Panc1 (cell line): ENCODE measurements at regions not wholly inside any gene's neighbourhood (a gene's known extent, or its start where the extent isn't known, plus 50 kb on each side); places are given as distances from the start of the nearest gene placed in this dataset.
A peak's percentile ranks its signal among the peaks of the same experiment; 100 is the strongest.

ENCODE experiments used
- ATAC-seq: fragments of 200-7000 bp; cut with Tn5 transposase; 2 replicates; pipeline ENCODE4 v1.9.1; 2020; ENCODE audit warnings: mild to moderate bottlenecking, moderate library complexity
- BruUV-seq: library from RNA; stranded (reverse); fragments of 400-500 nt; replicated peaks from 2 replicates; lab custom pipeline; 2021; lab: Mats Ljungman, UMichigan
- CTCF ChIA-PET: fragments of 300-600 bp; sonication (Branson Sonifier 250); formaldehyde crosslinking; loops from one replicate; lab custom pipeline; 2022; ENCODE audit warnings: antibody characterized with exemption; lab: Charles Lee
- POLR2A ChIA-PET: fragments of 300-600 bp; sonication (Branson Sonifier 250); formaldehyde crosslinking; loops from one replicate; lab custom pipeline; 2022; ENCODE audit warnings: antibody characterized with exemption; lab: Charles Lee
- DNase-seq: peaks from one replicate; pipeline ENCODE4 v3.0.0-alpha.2; 2010; ENCODE audit warnings: low read depth, low spot score
- H3K27ac ChIP-seq: 2 replicates; pipeline ENCODE4 v1.5.1; 2011; ENCODE audit warnings: mild to moderate bottlenecking, low read length, inconsistent platforms
- H3K27me3 ChIP-seq: fragments of 200-500 bp; sonication (Bioruptor generic); 2 replicates; pipeline ENCODE4 v1.6.0; 2014; ENCODE audit warnings: low read length, inconsistent platforms; ENCODE audit not compliant: control insufficient read depth, insufficient read depth
- H3K36me3 ChIP-seq: fragments of 200-500 bp; sonication (Bioruptor generic); 2 replicates; pipeline ENCODE4 v1.5.1; 2014; ENCODE audit warnings: inconsistent platforms, mild to moderate bottlenecking, low read length, moderate library complexity; ENCODE audit not compliant: control insufficient read depth, insufficient read depth
- H3K4me1 ChIP-seq: 2 replicates; pipeline ENCODE4 v1.5.1; 2011; ENCODE audit warnings: inconsistent platforms, mild to moderate bottlenecking, low read length, moderate library complexity; ENCODE audit not compliant: control insufficient read depth, insufficient read depth
- H3K4me3 ChIP-seq, 2 experiments: 2 replicates each; pipeline ENCODE4 v1.5.1; 2011 to 2012; ENCODE audit warnings: low read depth in 2 of 2, low read length in 2 of 2, mild to moderate bottlenecking in 2 of 2, inconsistent platforms in 1 of 2, moderate library complexity in 1 of 2
- H3K9me3 ChIP-seq: fragments of 200-500 bp; sonication (Bioruptor generic); 2 replicates; pipeline ENCODE4 v1.5.1; 2014; ENCODE audit warnings: low read depth, mild to moderate bottlenecking, inconsistent platforms, low read length, moderate library complexity; ENCODE audit not compliant: control insufficient read depth, insufficient read depth
- CTCF ChIP-seq: fragments of 450-650 bp; IDR thresholded peaks from 2 replicates; pipeline ENCODE4 v1.5.1; 2017; ENCODE audit warnings: mild to moderate bottlenecking
- POLR2AphosphoS5 ChIP-seq: IDR thresholded peaks from 2 replicates; pipeline ENCODE4 v1.6.1; 2012; ENCODE audit warnings: mild to moderate bottlenecking, low read depth, low read length, moderate library complexity
- SIN3A ChIP-seq: IDR thresholded peaks from 2 replicates; pipeline ENCODE4 v1.6.1; 2012; ENCODE audit warnings: low read depth, mild to moderate bottlenecking, low read length, moderate library complexity, borderline replicate concordance; ENCODE audit not compliant: insufficient read depth
- TCF7L2 ChIP-seq: IDR thresholded peaks from 2 replicates; pipeline ENCODE4 v1.6.1; 2011; ENCODE audit warnings: mild to moderate bottlenecking, low read depth, low read length, inconsistent platforms
- in situ Hi-C: cut with HindIII; loops from 2 replicates; pipeline ENCODE4 v1.10.0; 2016; ENCODE audit warnings: low sequenced_read_pairs, low pct_unique_long_range_greater_than_20kb
- intact Hi-C: fragments of 100-400 bp; cut with micrococcal nuclease; formaldehyde crosslinking; loops from one replicate; pipeline ENCODE4 v1.10.0; 2022; ENCODE audit not compliant: unreplicated experiment
- TF ChIP-seq, protein P1 (sequence below), 2 experiments: IDR thresholded peaks; 2 replicates each; pipeline ENCODE4 v1.6.1; 2011 to 2012; ENCODE audit warnings: low read depth in 2 of 2, control low read depth in 1 of 2, low read length in 1 of 2, mild to moderate bottlenecking in 1 of 2, moderate library complexity in 1 of 2; ENCODE audit not compliant: insufficient read depth in 1 of 2

DNA sequence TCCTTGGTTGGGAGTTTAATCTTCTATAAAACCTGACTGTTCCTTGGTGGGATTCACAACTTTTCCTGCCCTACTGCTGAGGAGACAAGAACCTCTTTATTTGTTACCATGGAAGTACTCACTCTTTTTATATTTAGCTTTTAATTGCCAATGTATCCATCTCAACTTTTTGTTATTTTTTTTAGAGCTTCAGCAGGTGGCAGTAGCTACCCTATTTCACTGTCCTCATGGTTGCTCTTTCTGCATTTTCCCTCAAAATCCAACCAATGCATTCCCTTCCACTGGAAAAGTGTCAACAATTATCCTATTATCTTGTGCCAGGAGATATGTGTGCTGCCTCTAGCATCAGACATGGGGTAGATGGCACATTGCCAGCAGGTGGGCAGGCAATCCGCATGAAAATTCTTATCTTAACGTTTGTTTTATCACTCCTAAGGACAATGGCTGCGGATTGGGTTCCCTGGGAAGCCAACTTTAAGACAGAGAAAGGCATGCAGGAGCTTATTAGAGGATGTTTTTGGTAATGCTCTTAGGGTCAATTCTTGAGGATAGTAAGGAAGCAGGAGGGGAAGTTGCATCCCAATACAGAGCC lies 406.4 kb downstream of the SNAPC1 start:
- TF ChIP-seq POLR2AphosphoS5 = no peak
- peak; percentile 17; the same call in 1 of the 2 replicates for TF ChIP-seq CTCF
- Histone ChIP-seq H3K4me1 (no peaks in the 10 kb centered on the region), H3K9me3 (no peaks in the 10 kb centered on the region), H3K27ac (no peak overlapping the region), H3K4me3 (no peak overlapping the region), H3K36me3 (no peaks in the 10 kb centered on the region), H3K27me3 (no peaks in the 10 kb centered on the region)
- BruUV-seq = no TSS peak
- ATAC-seq (no peak), DNase-seq (no peak)
- POLR2A ChIA-PET = no interaction called here
- intact Hi-C loops = no loop called here
- in situ Hi-C loops = no loop called here
- CTCF ChIA-PET = no interaction called here

DNA sequence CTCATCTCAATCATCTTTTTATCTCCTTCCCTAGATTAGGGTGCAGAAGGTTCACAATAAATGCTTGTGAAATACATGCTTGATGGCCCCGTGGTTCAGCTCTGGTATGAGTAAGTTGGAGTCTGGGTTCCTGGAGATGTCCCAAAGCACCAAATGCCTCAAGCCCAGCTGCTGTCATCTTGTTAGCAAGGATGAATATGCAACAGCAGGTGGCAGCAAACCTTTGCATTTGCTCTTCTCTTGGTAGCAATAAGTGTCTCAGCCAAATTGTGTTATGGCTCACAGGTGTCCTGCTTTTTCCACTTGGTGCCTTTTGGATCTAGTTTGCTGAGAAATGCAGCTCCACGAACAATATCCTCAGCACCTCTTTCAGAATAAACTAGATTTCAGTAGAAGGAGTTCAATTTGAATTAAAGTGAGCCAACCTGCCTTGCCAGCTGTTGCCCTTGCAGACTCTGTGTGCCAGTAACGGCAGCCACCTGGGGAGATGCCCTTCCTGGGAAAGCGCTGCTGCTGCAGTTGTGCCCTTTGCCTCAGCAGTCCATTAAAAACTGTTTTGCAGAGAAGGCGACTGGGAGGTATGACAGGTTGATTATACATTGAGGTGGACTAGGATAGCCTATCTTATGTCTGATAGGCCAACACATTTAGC lies 417.3 kb downstream of the SNAPC1 start:
- no peaks in the 10 kb centered on the region for H3K27me3 ChIP-seq
- no peak overlapping the region for H3K27ac ChIP-seq
- no peaks in the 10 kb centered on the region for H3K4me1 ChIP-seq
- TF ChIP-seq CTCF (peak; percentile 56), POLR2AphosphoS5 (no peak)
- no peak overlapping the region for H3K4me3 ChIP-seq
- BruUV-seq = no TSS peak
- in situ Hi-C loops = no loop called here
- POLR2A ChIA-PET = no interaction called here
- no peaks in the 10 kb centered on the region for H3K36me3 ChIP-seq
- ATAC-seq (no peak), DNase-seq (peak; percentile 12)
- intact Hi-C loops = loop anchor here (2.0 kb wide), 1 partner anchor 859 kb away; no protein-coding TSS in a partner anchor
- CTCF ChIA-PET = interaction anchor here (0.6 kb wide), 1 partner anchor 859 kb away, joined by 3 read pairs; no protein-coding TSS in a partner anchor
- no peaks in the 10 kb centered on the region for H3K9me3 ChIP-seq

- BruUV-seq = no TSS peak
- POLR2A ChIA-PET = no interaction called here
- no peak for TF ChIP-seq SIN3A
- TF ChIP-seq TCF7L2 = no peak
- no peak for TF ChIP-seq POLR2AphosphoS5
- TF ChIP-seq, protein P1, sequence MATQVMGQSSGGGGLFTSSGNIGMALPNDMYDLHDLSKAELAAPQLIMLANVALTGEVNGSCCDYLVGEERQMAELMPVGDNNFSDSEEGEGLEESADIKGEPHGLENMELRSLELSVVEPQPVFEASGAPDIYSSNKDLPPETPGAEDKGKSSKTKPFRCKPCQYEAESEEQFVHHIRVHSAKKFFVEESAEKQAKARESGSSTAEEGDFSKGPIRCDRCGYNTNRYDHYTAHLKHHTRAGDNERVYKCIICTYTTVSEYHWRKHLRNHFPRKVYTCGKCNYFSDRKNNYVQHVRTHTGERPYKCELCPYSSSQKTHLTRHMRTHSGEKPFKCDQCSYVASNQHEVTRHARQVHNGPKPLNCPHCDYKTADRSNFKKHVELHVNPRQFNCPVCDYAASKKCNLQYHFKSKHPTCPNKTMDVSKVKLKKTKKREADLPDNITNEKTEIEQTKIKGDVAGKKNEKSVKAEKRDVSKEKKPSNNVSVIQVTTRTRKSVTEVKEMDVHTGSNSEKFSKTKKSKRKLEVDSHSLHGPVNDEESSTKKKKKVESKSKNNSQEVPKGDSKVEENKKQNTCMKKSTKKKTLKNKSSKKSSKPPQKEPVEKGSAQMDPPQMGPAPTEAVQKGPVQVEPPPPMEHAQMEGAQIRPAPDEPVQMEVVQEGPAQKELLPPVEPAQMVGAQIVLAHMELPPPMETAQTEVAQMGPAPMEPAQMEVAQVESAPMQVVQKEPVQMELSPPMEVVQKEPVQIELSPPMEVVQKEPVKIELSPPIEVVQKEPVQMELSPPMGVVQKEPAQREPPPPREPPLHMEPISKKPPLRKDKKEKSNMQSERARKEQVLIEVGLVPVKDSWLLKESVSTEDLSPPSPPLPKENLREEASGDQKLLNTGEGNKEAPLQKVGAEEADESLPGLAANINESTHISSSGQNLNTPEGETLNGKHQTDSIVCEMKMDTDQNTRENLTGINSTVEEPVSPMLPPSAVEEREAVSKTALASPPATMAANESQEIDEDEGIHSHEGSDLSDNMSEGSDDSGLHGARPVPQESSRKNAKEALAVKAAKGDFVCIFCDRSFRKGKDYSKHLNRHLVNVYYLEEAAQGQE (IDR thresholded peaks at IDR 0.05; ENCODE audit: insufficient read depth in 1 of 2, low read depth in 2 of 2, low read length in 1 of 2) = no peak
- TF ChIP-seq CTCF = no peak
- no peaks in the 10 kb centered on the region for H3K4me1 ChIP-seq
- H3K9me3 ChIP-seq = no peaks in the 10 kb centered on the region
- H3K27ac ChIP-seq = no peak overlapping the region
- CTCF ChIA-PET = no interaction called here
- no peaks in the 10 kb centered on the region for H3K36me3 ChIP-seq
- no peak for ATAC-seq
- in situ Hi-C loops (no loop called here), intact Hi-C loops (no loop called here)
- no peak for DNase-seq
- no peak overlapping the region for H3K4me3 ChIP-seq
- no peaks in the 10 kb centered on the region for H3K27me3 ChIP-seq
These were observed 419.4 kb downstream of the SNAPC1 start for GRCh38 chr14:62181591-62181990.
